ENCODE measurements at regions not wholly inside any gene's neighbourhood (a gene's known extent, or its start where the extent isn't known, plus 50 kb on each side); places are given as distances from the start of the nearest gene placed in this dataset.

DNA sequence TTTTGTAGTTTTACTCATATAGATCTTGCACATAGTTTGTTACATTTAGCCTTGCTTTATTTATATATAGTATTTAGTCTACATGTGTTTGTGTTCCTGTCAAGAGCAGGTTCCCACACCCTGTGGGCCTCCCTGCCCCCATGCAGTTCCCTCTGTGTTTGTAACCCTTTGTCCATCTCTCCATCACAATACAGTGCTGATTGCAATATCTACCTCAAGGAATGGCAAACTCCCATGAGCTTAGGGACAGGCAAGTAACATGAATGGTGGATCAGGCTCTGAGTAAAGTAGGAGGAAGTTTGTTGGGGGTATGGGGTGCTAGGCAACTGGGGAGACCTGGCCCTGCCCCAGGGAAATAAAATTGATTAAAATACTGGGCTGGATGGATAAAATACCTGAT is 151.9 kb upstream of the MYL2 start:
- no peak overlapping the region for H3K14ac ChIP-seq (ENCODE audit: insufficient read length)
- no peak overlapping the region for H2AFZ ChIP-seq (ENCODE audit: low read length)
- H3K23ac ChIP-seq (ENCODE audit: insufficient read length), result no peak overlapping the region
- DNase-seq (ENCODE audit: low read depth in 1 of 2, low spot score in 2 of 2), result no peak
- H3K56ac ChIP-seq (replicated peaks; ENCODE audit: insufficient read length, low read depth, low read length), result no peak overlapping the region
- no peak overlapping the region for H4K91ac ChIP-seq (replicated peaks; ENCODE audit: insufficient read length, low read length)
- H2BK20ac ChIP-seq (ENCODE audit: low read length), result no peak overlapping the region
- peaks cover 0 to 2% of the 10 kb centered on the region in 2 experiments for H4K20me1 ChIP-seq (replicated peaks in 1 of 2; ENCODE audit: control insufficient read depth in 1 of 2, insufficient read depth in 2 of 2, low read length in 2 of 2)
- H3K4ac ChIP-seq (replicated peaks; ENCODE audit: insufficient read length, low read depth, low read length), result no peak overlapping the region
- no peak overlapping the region for H2AK5ac ChIP-seq (ENCODE audit: low read depth, low read length)
- H2BK120ac ChIP-seq (replicated peaks; ENCODE audit: low read depth, low read length), result no peak overlapping the region
- peaks cover 0 to 10% of the 10 kb centered on the region in 2 experiments; a peak in 1 of 4 replicates for H3K79me2 ChIP-seq (ENCODE audit: control insufficient read depth in 1 of 2, insufficient read depth in 2 of 2, low read length in 2 of 2)
- no peaks in the 10 kb centered on the region; the same call in 1 of the 2 replicates for H3K79me1 ChIP-seq (ENCODE audit: low read depth, low read length)
- no peaks in the 10 kb centered on the region for H3K23me2 ChIP-seq (ENCODE audit: low read depth, low read length)
- no peak overlapping the region for H2BK15ac ChIP-seq (ENCODE audit: low read length)
- ChIA-PET POLR2A (ENCODE audit: partially characterized antibody) (interaction anchor here (1.1 to 1.2 kb wide), 2 partner anchors 12 to 18 kb away, joined by 3 read pairs; no protein-coding TSS in a partner anchor), CTCF (ENCODE audit: partially characterized antibody) (interaction anchor here (0.6 kb wide), 1 partner anchor 39 kb away, joined by 3 read pairs; no protein-coding TSS in a partner anchor)
- no peaks in the 10 kb centered on the region for H3K9me3 ChIP-seq (ENCODE audit: insufficient read depth in 2 of 2, low read depth in 1 of 2, low read length in 1 of 2)
- peaks cover 1 to 15% (median 11%) of the 10 kb centered on the region in 4 experiments; a peak in 6 of 7 replicates for H3K4me1 ChIP-seq (replicated peaks in 1 of 4; ENCODE audit: control insufficient read depth in 3 of 4, insufficient read depth in 4 of 4, low read length in 3 of 4)
- H3K9ac ChIP-seq (replicated peaks in 1 of 4; ENCODE audit: extremely low read depth in 1 of 4, low read depth in 3 of 4, low read length in 3 of 4), result no peak overlapping the region
- peak; percentile 70 for FAIRE-seq
- peak overlapping the region; percentile 35 to 44 for H3K4me2 ChIP-seq (ENCODE audit: insufficient read depth in 1 of 2, low read depth in 2 of 2, low read length in 2 of 2)
- H3K27ac ChIP-seq (ENCODE audit: low read depth, low read length), result 0 out of 2 replicates have a peak overlapping the region, but pooled peaks have one; percentile 3
- H3K4me3 ChIP-seq (ENCODE audit: extremely low read depth in 1 of 4, insufficient read depth in 2 of 4, low read depth in 3 of 4, low read length in 4 of 4), result peak overlapping the region in 1 of 4 experiments; percentile 22; a peak in 1 of 8 replicates
- H2BK12ac ChIP-seq (ENCODE audit: low read depth, low read length), result no peak overlapping the region
- H3K18ac ChIP-seq (ENCODE audit: extremely low read depth, low read length), result no peak overlapping the region
- no peaks in the 10 kb centered on the region for H3K36me3 ChIP-seq (ENCODE audit: control insufficient read depth in 2 of 4, insufficient read depth in 4 of 4, low read length in 3 of 4)
- H4K5ac ChIP-seq (ENCODE audit: insufficient read length, low read depth, low read length), result no peak overlapping the region
- H3K27me3 ChIP-seq (replicated peaks in 1 of 4; ENCODE audit: control insufficient read depth in 3 of 4, extremely low read depth in 1 of 4, insufficient read depth in 3 of 4, low read length in 3 of 4), result no peaks in the 10 kb centered on the region
- no peak overlapping the region for H2BK5ac ChIP-seq (ENCODE audit: low read depth, low read length)
- no peak overlapping the region for H4K8ac ChIP-seq (ENCODE audit: extremely low read depth, insufficient read depth, low read length)
- TF ChIP-seq RXRA (IDR thresholded peaks at IDR 0.05; ENCODE audit: insufficient read depth, low read depth, low read length) (no peak), SIRT6 (IDR thresholded peaks at IDR 0.05; ENCODE audit: low read length) (no peak), SP2 (IDR thresholded peaks at IDR 0.05; ENCODE audit: low read length) (no peak), ASH2L (IDR thresholded peaks at IDR 0.05; ENCODE audit: low read length) (peak; percentile 75), BACH1 (IDR thresholded peaks at IDR 0.05; ENCODE audit: low read length) (no peak), NRF1 (IDR thresholded peaks at IDR 0.05; ENCODE audit: low read depth, low read length) (no peak), TEAD4 (IDR thresholded peaks at IDR 0.05; ENCODE audit: low read depth, low read length) (no peak), SIX5 (IDR thresholded peaks at IDR 0.05; ENCODE audit: low read depth, low read length) (no peak), RBBP5 (IDR thresholded peaks at IDR 0.05; ENCODE audit: borderline replicate concordance, low read depth, low read length) (peak; percentile 27; the same call in 1 of the 2 replicates), CTBP2 (IDR thresholded peaks at IDR 0.05; ENCODE audit: borderline replicate concordance, insufficient read depth, insufficient read length, low read length) (no peak), JUND (IDR thresholded peaks at IDR 0.05; ENCODE audit: low read length) (no peak)
- TF ChIP-seq, protein P1, sequence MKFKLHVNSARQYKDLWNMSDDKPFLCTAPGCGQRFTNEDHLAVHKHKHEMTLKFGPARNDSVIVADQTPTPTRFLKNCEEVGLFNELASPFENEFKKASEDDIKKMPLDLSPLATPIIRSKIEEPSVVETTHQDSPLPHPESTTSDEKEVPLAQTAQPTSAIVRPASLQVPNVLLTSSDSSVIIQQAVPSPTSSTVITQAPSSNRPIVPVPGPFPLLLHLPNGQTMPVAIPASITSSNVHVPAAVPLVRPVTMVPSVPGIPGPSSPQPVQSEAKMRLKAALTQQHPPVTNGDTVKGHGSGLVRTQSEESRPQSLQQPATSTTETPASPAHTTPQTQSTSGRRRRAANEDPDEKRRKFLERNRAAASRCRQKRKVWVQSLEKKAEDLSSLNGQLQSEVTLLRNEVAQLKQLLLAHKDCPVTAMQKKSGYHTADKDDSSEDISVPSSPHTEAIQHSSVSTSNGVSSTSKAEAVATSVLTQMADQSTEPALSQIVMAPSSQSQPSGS (IDR thresholded peaks at IDR 0.05; ENCODE audit: low read length), result no peak
- TF ChIP-seq, protein P2, sequence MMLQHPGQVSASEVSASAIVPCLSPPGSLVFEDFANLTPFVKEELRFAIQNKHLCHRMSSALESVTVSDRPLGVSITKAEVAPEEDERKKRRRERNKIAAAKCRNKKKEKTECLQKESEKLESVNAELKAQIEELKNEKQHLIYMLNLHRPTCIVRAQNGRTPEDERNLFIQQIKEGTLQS (IDR thresholded peaks at IDR 0.05; ENCODE audit: insufficient read depth, low read depth, low read length), result no peak
